GM20431 (cell line): ENCODE measurements at regions not wholly inside any gene's neighbourhood (a gene's known extent, or its start where the extent isn't known, plus 50 kb on each side); places are given as distances from the start of the nearest gene placed in this dataset.

Source experiments
- in situ Hi-C: fragments of 300-500 bp; cut with MseI, MboI; formaldehyde crosslinking; loops from one replicate; pipeline ENCODE4 v1.15.0; 2020; ENCODE audit warnings: low sequenced_read_pairs; ENCODE audit not compliant: unreplicated experiment

GRCh38 chr10:28778524-28778923 lies 101.2 kb downstream of the BAMBI start:
- in situ Hi-C loops = no loop called here

DNA sequence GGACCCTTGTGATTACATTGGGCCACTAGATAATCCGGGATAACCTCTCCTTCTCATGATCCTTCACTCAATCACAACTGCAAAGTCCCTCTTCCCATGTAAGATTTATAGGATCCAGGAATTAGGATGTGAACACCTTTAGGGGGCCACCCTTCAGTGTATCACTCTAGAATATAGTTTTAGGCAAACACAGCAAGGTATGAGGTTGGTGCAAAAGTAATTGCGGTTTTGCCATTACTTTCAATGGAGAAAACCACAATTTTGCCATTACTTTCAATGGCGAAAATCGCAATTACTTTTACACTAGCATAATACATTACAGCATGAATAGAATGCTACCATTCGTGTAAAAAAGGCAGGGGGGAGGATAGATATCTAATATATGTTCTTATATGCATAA lies 104.0 kb downstream of the BAMBI start:
- in situ Hi-C loops = no loop called here

- in situ Hi-C loops = no loop called here
Observed at GRCh38 chr10:28783087-28783486, 105.8 kb downstream of the BAMBI start.

- in situ Hi-C loops = no loop called here
Observed at GRCh38 chr10:28785018-28785417, 107.7 kb downstream of the BAMBI start.

- in situ Hi-C loops = no loop called here
Observed at GRCh38 chr10:28788252-28788651, 110.9 kb downstream of the BAMBI start.

DNA sequence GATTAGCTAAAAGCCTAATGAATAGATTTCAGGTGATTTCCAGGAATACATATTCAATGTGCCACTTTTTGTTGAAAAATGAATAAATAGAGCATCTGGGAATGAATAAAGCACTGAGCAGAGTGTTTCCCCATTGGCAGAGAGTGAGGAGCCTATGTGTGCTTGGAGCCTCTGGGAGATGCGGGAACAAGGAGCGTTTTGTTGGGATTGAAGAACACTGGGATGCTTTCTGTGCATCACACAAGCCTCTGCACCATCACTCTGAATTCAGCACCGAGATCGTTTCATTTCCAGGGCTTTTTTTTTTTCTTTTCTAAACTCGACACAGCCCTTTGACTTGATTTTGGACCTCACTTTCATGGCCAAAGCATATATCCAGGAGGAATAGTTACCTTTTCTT lies 111.4 kb downstream of the BAMBI start:
- in situ Hi-C loops = no loop called here

DNA sequence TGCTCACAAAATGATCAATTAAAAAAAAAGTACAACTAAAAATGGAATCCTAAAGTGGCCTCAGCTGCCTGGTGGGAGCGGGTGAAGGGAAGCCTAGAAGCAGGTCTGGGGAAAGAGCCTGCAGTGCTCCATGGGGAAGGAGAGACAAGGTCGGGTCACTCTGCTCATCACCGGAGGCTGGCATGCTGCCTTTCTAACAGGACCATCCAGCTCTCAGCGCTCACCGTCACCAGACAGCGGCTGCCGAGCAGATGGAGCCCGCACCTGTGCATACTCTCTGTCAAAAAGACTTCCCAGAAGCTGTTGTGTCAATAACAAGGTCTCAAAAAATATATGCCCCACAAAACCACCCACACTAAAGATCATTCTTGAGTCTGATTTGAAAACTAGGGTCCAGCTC lies 112.8 kb downstream of the BAMBI start:
- in situ Hi-C loops = no loop called here

DNA sequence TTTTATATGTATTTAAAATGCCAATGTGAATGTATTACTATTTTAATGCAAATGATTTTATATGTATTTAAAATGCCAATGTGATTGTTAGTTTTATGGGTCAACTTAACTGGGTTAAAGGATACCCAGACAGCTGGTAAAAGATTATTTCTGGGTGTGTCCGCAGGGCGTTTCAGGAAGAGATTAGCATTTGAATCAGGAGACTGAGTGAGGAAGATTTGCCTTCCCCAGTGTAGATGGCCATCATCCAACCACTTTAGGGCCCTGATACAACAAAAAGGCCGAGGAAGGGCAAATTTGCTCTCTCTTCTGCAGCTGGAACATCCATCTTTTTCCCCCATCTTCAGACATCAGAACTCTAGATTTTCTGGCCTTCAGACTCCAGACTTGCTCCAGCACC lies 116.2 kb downstream of the BAMBI start:
- in situ Hi-C loops = no loop called here

GRCh38 chr10:28794986-28795385 lies 117.7 kb downstream of the BAMBI start:
- in situ Hi-C loops = no loop called here

DNA sequence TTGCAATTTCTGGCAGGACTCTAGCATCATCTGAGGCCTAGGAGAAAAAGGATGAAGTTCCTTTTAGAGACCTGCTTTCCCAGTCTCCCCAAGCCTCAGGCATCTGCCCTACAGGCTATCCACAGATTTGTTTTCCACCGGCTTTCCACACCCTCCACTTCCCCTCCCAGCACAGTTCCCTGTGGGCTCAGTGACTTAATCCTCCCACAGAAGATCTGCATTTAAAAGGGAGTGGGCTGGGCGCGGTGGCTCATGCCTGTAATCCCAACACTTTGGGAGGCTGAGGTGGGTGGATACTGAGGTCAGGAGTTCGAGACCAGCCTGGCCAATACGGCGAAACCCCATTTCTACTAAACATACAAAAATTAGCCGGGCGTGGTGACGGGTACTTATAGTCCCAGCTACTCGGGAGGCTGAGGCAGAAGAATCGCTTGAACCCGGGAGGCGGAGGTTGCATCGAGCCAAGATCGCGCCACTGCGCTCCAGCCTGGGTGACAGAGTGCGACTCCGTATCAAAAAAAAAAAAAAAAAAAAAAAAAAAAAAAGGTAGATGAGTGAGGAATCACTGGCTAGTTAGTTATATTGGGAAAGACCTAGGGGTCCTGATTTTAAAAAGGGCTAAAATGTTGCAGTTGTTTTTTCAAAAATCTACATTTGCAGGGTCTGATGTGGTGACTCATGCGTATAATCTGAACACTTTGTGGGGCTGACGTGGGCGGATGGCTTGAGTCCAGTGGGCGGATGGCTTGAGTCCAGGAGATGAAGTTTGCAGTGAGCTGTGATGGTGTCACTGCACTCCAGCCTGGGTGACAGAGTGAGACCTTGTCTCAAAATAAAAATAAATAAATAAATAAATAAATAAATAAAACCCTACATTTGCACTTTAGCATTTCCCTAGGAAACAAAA lies 119.5 kb downstream of the BAMBI start:
- in situ Hi-C loops = no loop called here

GRCh38 chr10:28797904-28798371 lies 120.6 kb downstream of the BAMBI start:
- in situ Hi-C loops = no loop called here

- in situ Hi-C loops = no loop called here
Observed at GRCh38 chr10:28798428-28798955, 121.2 kb downstream of the BAMBI start.

- in situ Hi-C loops = no loop called here
Observed at GRCh38 chr10:28798964-28799363, 121.6 kb downstream of the BAMBI start.

DNA sequence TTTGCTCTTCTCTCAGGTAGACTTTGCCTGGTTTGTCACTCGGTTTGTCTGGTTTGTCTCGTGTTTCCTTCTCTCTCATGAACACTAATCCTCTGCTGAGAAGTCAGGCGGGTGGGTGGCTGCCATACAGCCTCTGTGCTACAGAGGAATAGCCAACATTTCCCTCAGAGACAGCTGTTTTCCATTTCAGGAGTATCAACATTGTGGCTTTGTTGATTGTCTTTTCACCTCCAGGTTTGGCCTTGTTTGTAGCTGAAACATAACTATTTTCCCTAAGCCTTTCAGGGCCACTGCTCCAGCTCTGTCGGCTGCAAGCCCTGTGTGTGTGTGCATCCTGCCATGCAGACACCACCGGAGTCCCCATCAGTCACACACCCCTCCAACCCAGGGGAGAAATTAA lies 122.8 kb downstream of the BAMBI start:
- in situ Hi-C loops = no loop called here

DNA sequence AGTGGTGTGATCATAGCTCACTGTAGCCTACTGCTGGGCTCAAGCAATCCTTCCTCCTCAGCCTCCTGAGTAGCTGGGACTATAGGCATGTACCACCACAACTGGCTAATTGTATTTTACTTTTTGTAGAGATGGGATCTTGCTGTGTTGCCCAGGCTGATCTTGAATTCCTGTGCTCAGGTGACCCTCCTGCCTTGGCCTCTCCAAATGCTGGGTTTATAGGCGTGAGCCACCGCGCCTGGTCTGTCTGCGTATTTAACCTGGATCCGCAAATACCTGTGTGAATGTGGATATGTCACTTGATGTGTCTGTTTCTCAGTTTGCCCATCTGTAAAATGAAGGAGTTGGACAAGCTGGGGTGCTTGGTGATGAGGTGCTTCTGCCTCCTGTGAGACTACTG lies 123.9 kb downstream of the BAMBI start:
- in situ Hi-C loops = no loop called here

DNA sequence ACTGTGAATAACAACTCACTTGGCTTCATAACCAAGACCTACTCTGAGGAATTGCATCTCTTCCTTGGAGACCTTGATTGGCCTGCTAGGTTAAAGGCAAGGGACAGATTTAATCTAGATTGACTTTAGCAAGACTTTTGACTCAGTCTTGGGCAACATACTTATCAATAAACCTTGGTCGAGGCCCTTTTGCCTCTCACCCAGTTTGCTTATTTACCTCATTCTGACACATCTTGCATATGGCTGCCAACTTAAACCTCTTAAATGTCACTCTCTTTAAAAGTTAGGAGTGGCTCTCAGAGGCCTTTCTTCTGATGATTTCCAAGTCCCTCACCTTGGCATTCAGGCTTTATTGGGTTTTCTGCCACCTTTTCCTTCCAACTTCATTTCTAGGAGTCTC lies 124.5 kb downstream of the BAMBI start:
- in situ Hi-C loops = no loop called here

- in situ Hi-C loops = no loop called here
Observed at GRCh38 chr10:28805390-28805789, 128.1 kb downstream of the BAMBI start.

GRCh38 chr10:28806488-28806941 lies 129.2 kb downstream of the BAMBI start:
- in situ Hi-C loops = no loop called here

DNA sequence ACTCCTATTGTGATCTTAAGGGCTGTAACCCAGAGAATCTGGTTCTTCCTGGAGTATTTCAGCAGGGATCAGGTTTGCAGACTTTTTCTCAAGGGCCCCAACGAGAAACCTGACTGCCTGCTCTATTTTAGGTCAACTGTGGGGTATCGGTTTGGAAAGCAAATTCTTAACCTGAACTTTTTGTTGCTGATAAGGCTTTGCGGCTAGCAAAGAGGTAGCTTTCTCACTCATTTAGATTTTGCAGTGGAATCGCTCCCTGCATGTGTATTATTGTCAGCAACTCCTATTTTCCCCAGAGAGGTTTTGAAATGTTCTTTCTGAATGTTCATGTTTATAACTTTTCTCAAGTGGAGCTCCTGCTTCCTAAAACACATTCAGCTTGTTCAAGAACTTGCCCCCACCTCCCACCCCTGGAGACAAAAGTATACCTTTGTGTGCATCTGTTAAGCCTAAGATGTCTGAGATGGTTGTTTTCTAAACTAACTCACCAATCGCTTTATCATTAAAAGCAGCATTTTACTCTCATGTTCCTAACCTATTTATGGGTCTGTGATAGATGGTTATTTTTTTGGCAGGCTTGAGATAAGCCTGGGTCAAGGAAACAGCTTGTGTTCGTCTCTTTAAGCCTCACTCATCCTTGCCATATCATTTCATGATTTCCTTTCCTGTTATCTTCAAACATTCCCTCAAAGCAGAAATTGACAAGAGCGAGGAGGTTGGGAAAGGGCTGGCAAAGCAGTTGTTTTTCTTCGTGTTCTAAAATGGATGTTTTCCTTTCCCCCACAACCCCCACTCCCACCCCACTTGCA lies 129.8 kb downstream of the BAMBI start:
- in situ Hi-C loops = no loop called here

GRCh38 chr10:28807760-28808613 lies 130.7 kb downstream of the BAMBI start:
- in situ Hi-C loops = no loop called here
